GM12878 (cell line): ENCODE measurements at regions not wholly inside any gene's neighbourhood (a gene's known extent, or its start where the extent isn't known, plus 50 kb on each side); places are given as distances from the start of the nearest gene placed in this dataset.

ENCODE experiments used
- ATAC-seq: fragments of 200-7000 bp; cut with Tn5 transposase; 3 replicates; pipeline ENCODE4 v1.9.1; 2020; ENCODE audit warnings: mild to moderate bottlenecking, moderate library complexity
- BruUV-seq: library from RNA; stranded (reverse); fragments of 400-500 nt; replicated peaks from 2 replicates; lab custom pipeline; 2021; lab: Mats Ljungman, UMichigan
- CTCF ChIA-PET: fragments of 300-600 bp; sonication (Branson Sonifier 250); formaldehyde crosslinking; extraction: SDS; loops from one replicate; lab custom pipeline; 2021; ENCODE audit warnings: inconsistent platforms; lab: Yijun Ruan, JAX
- POLR2A ChIA-PET: fragments of 350-600 bp; formaldehyde crosslinking; extraction: SDS; loops from one replicate; lab custom pipeline; 2021; ENCODE audit warnings: inconsistent platforms; lab: Charles Lee
- RAD21 ChIA-PET: fragments of 300-600 bp; sonication (Branson Sonifier 250); formaldehyde crosslinking; loops from one replicate; lab custom pipeline; 2023; ENCODE audit warnings: antibody characterized with exemption; ENCODE audit not compliant: unreplicated experiment; lab: Charles Lee
- SMC1A ChIA-PET: fragments of 300-600 bp; sonication (Branson Sonifier 250); formaldehyde crosslinking; loops from one replicate; lab custom pipeline; 2023; ENCODE audit not compliant: unreplicated experiment, uncharacterized antibody; lab: Charles Lee
- DNase-seq: peaks from one replicate; pipeline ENCODE4 v3.0.0-alpha.2; 2011; ENCODE audit warnings: low read depth, low spot score
- FAIRE-seq: peaks from 3 replicates; lab custom pipeline; 2011; peaks lifted over from hg19 to GRCh38; lab: Jason Lieb, UNC
- H2AFZ ChIP-seq: 2 replicates; pipeline ENCODE4 v1.6.0; 2011; ENCODE audit warnings: low read depth, low read length, control low read depth; ENCODE audit not compliant: control insufficient read depth
- H3K27ac ChIP-seq: 2 replicates; pipeline ENCODE4 v1.5.1; 2011; ENCODE audit warnings: control low read depth; ENCODE audit not compliant: control insufficient read depth, insufficient read depth
- H3K27me3 ChIP-seq, 2 experiments: replicated peaks in 1 of 2; 2 replicates each; pipeline versions ENCODE4 v1.6.0 to v1.6.1; 2011; ENCODE audit warnings: low read length in 1 of 2; ENCODE audit not compliant: control insufficient read depth in 2 of 2, insufficient read depth in 2 of 2
- H3K36me3 ChIP-seq, 2 experiments: 2 replicates each; pipeline ENCODE4 v1.5.1; 2011; ENCODE audit warnings: low read length in 1 of 2; ENCODE audit not compliant: control insufficient read depth in 2 of 2, insufficient read depth in 2 of 2
- H3K4me1 ChIP-seq: 2 replicates; pipeline ENCODE4 v1.6.1; 2011; ENCODE audit warnings: mild to moderate bottlenecking, low read length, moderate library complexity, mixed read lengths; ENCODE audit not compliant: control insufficient read depth, insufficient read depth
- H3K4me2 ChIP-seq: 2 replicates; pipeline ENCODE4 v1.6.0; 2011; ENCODE audit warnings: control low read depth; ENCODE audit not compliant: control insufficient read depth, insufficient read depth
- H3K4me3 ChIP-seq: fragments of 200-600 bp; sonication (generic); 2 replicates; pipeline ENCODE4 v1.5.1; 2016
- H3K79me2 ChIP-seq: 2 replicates; pipeline ENCODE4 v1.6.0; 2011; ENCODE audit warnings: low read length; ENCODE audit not compliant: control insufficient read depth, insufficient read depth
- H3K9ac ChIP-seq: 2 replicates; pipeline ENCODE4 v1.8.0; 2011; ENCODE audit warnings: low read length, control low read depth, mixed read lengths; ENCODE audit not compliant: control insufficient read depth, insufficient read depth
- H3K9me3 ChIP-seq: replicated peaks from 3 replicates; pipeline ENCODE4 v1.5.1; 2011; ENCODE audit warnings: mild to moderate bottlenecking, low read length; ENCODE audit not compliant: control insufficient read depth, insufficient read depth
- H4K20me1 ChIP-seq: 2 replicates; pipeline ENCODE4 v1.6.0; 2011; ENCODE audit not compliant: control insufficient read depth, insufficient read depth
- CBX5 ChIP-seq: sonication (generic); IDR thresholded peaks from 2 replicates; pipeline ENCODE4 v1.6.1; 2016; ENCODE audit warnings: low read depth, moderate library complexity, mild to moderate bottlenecking, inconsistent platforms
- KDM1A ChIP-seq: fragments of 200-600 bp; sonication (generic); IDR thresholded peaks from 2 replicates; pipeline ENCODE4 v1.6.1; 2016; ENCODE audit warnings: borderline replicate concordance
- NR2C2 ChIP-seq: IDR thresholded peaks from 2 replicates; pipeline ENCODE4 v1.6.1; 2011; ENCODE audit warnings: borderline replicate concordance, low read depth; ENCODE audit not compliant: control insufficient read depth, insufficient read length
- POLR2AphosphoS2 ChIP-seq: IDR thresholded peaks from 2 replicates; pipeline ENCODE4 v1.6.1; 2011; ENCODE audit warnings: low read depth, mild to moderate bottlenecking, low read length, improper control_type of control experiment, moderate library complexity
- RAD21 ChIP-seq: IDR thresholded peaks from 2 replicates; pipeline ENCODE4 v1.6.1; 2011; ENCODE audit warnings: mild to moderate bottlenecking, low read depth, low read length, moderate library complexity; ENCODE audit not compliant: insufficient read depth
- RB1 ChIP-seq: fragments of 450-650 bp; formaldehyde crosslinking; IDR thresholded peaks from 2 replicates; pipeline ENCODE4 v1.6.1; 2017; ENCODE audit warnings: mild to moderate bottlenecking, borderline replicate concordance
- STAT3 ChIP-seq: IDR thresholded peaks from 2 replicates; pipeline ENCODE4 v1.6.1; 2011; ENCODE audit warnings: low read depth, low read length, improper control_type of control experiment
- TCF3 ChIP-seq: IDR thresholded peaks from 2 replicates; pipeline ENCODE4 v1.6.1; 2012; ENCODE audit warnings: low read depth, mild to moderate bottlenecking, low read length, borderline replicate concordance; ENCODE audit not compliant: insufficient read depth
- YBX1 ChIP-seq: fragments of 450-650 bp; IDR thresholded peaks from 2 replicates; pipeline ENCODE4 v1.6.1; 2016; ENCODE audit warnings: antibody characterized with exemption
- ZZZ3 ChIP-seq: IDR thresholded peaks from 2 replicates; pipeline ENCODE4 v1.6.1; 2011; ENCODE audit warnings: low read depth; ENCODE audit not compliant: control insufficient read depth, insufficient read length
- WGBS: methylation state at CpG from one replicate; pipeline ENCODE4 v1.1.6; 2016; ENCODE audit warnings: low lambda C conversion rate; ENCODE audit not compliant: insufficient replicate concordance, insufficient coverage; ENCODE audit errors: missing lambda C conversion rate; 5-methylcytosine and 5-hydroxymethylcytosine counted together
- in situ Hi-C: fragments of 300-500 bp; cut with MboI; formaldehyde crosslinking; loops from 9 replicates; pipeline ENCODE4 v1.14.3; 2018; ENCODE audit warnings: mixed read lengths
- intact Hi-C: fragments of 100-400 bp; cut with micrococcal nuclease; formaldehyde crosslinking; loops from one replicate; pipeline ENCODE4 v1.14.2; 2022; ENCODE audit not compliant: unreplicated experiment
- TF ChIP-seq, protein P1 (sequence below): IDR thresholded peaks from 2 replicates; pipeline ENCODE4 v1.6.1; 2011; ENCODE audit warnings: low read depth, mild to moderate bottlenecking, low read length, moderate library complexity, borderline replicate concordance; ENCODE audit errors: extremely low read depth
- TF ChIP-seq, protein P2 (sequence below): fragments of 450-650 bp; IDR thresholded peaks from 2 replicates; pipeline ENCODE4 v1.6.1; 2017; ENCODE audit warnings: antibody characterized with exemption, mild to moderate bottlenecking, moderate library complexity
- TF ChIP-seq, protein P3 (sequence below): fragments of 450-650 bp; IDR thresholded peaks from 2 replicates; pipeline ENCODE4 v1.6.1; 2017; ENCODE audit warnings: mild to moderate bottlenecking, moderate library complexity
- TF ChIP-seq, protein P4 (sequence below): fragments of 450-650 bp; IDR thresholded peaks from 2 replicates; pipeline ENCODE4 v1.6.1; 2016; ENCODE audit warnings: mild to moderate bottlenecking

DNA sequence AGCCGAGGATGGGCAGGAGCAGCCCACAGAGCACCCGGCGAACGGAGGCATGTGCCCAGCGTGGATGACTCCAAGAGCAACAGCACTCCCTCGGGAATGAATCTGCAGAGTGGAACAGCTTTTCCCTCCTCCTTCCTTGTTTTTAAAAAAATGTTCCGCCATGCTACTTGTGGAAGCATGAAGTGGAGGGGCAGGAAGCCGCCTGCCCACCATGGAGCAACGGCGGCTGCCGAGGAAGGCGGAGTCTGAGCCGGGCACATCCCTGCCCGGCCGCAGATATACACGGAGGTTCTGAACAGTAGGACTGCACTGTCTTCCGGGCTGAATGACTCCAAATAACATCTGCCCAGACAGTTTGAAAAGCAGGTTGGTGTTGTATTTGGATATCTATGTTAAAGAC, 65.2 kb downstream of the SOX1 start:
- no peak overlapping the region for H2AFZ ChIP-seq
- H3K27me3 ChIP-seq = no peaks in the 10 kb centered on the region
- ChIA-PET SMC1A (no interaction called here), CTCF (no interaction called here), RAD21 (no interaction called here), POLR2A (no interaction called here)
- no peak for ATAC-seq
- no peaks in the 10 kb centered on the region; the same call in 2 of the 3 replicates for H3K9me3 ChIP-seq
- no TSS peak for BruUV-seq
- WGBS = 67% methylated on average over 17 of the region's 17 CpGs
- H3K9ac ChIP-seq = no peak overlapping the region
- H3K27ac ChIP-seq = no peak overlapping the region
- TF ChIP-seq KDM1A (no peak), TCF3 (no peak), POLR2AphosphoS2 (no peak), NR2C2 (no peak), RAD21 (no peak), CBX5 (no peak), ZZZ3 (no peak), RB1 (no peak), STAT3 (no peak), YBX1 (no peak)
- TF ChIP-seq, protein P1, sequence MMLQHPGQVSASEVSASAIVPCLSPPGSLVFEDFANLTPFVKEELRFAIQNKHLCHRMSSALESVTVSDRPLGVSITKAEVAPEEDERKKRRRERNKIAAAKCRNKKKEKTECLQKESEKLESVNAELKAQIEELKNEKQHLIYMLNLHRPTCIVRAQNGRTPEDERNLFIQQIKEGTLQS = no peak
- TF ChIP-seq, protein P2, sequence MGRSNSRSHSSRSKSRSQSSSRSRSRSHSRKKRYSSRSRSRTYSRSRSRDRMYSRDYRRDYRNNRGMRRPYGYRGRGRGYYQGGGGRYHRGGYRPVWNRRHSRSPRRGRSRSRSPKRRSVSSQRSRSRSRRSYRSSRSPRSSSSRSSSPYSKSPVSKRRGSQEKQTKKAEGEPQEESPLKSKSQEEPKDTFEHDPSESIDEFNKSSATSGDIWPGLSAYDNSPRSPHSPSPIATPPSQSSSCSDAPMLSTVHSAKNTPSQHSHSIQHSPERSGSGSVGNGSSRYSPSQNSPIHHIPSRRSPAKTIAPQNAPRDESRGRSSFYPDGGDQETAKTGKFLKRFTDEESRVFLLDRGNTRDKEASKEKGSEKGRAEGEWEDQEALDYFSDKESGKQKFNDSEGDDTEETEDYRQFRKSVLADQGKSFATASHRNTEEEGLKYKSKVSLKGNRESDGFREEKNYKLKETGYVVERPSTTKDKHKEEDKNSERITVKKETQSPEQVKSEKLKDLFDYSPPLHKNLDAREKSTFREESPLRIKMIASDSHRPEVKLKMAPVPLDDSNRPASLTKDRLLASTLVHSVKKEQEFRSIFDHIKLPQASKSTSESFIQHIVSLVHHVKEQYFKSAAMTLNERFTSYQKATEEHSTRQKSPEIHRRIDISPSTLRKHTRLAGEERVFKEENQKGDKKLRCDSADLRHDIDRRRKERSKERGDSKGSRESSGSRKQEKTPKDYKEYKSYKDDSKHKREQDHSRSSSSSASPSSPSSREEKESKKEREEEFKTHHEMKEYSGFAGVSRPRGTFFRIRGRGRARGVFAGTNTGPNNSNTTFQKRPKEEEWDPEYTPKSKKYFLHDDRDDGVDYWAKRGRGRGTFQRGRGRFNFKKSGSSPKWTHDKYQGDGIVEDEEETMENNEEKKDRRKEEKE = no peak
- TF ChIP-seq, protein P3, sequence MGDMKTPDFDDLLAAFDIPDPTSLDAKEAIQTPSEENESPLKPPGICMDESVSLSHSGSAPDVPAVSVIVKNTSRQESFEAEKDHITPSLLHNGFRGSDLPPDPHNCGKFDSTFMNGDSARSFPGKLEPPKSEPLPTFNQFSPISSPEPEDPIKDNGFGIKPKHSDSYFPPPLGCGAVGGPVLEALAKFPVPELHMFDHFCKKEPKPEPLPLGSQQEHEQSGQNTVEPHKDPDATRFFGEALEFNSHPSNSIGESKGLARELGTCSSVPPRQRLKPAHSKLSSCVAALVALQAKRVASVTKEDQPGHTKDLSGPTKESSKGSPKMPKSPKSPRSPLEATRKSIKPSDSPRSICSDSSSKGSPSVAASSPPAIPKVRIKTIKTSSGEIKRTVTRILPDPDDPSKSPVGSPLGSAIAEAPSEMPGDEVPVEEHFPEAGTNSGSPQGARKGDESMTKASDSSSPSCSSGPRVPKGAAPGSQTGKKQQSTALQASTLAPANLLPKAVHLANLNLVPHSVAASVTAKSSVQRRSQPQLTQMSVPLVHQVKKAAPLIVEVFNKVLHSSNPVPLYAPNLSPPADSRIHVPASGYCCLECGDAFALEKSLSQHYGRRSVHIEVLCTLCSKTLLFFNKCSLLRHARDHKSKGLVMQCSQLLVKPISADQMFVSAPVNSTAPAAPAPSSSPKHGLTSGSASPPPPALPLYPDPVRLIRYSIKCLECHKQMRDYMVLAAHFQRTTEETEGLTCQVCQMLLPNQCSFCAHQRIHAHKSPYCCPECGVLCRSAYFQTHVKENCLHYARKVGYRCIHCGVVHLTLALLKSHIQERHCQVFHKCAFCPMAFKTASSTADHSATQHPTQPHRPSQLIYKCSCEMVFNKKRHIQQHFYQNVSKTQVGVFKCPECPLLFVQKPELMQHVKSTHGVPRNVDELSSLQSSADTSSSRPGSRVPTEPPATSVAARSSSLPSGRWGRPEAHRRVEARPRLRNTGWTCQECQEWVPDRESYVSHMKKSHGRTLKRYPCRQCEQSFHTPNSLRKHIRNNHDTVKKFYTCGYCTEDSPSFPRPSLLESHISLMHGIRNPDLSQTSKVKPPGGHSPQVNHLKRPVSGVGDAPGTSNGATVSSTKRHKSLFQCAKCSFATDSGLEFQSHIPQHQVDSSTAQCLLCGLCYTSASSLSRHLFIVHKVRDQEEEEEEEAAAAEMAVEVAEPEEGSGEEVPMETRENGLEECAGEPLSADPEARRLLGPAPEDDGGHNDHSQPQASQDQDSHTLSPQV = no peak
- TF ChIP-seq, protein P4, sequence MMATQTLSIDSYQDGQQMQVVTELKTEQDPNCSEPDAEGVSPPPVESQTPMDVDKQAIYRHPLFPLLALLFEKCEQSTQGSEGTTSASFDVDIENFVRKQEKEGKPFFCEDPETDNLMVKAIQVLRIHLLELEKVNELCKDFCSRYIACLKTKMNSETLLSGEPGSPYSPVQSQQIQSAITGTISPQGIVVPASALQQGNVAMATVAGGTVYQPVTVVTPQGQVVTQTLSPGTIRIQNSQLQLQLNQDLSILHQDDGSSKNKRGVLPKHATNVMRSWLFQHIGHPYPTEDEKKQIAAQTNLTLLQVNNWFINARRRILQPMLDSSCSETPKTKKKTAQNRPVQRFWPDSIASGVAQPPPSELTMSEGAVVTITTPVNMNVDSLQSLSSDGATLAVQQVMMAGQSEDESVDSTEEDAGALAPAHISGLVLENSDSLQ = no peak
- H3K4me3 ChIP-seq = no peak overlapping the region
- no peak for FAIRE-seq
- in situ Hi-C loops (no loop called here), intact Hi-C loops (no loop called here)
- H3K4me2 ChIP-seq = no peak overlapping the region
- no peaks in the 10 kb centered on the region for H3K79me2 ChIP-seq
- H4K20me1 ChIP-seq = no peaks in the 10 kb centered on the region
- H3K4me1 ChIP-seq = no peaks in the 10 kb centered on the region
- H3K36me3 ChIP-seq = no peaks in the 10 kb centered on the region
- no peak for DNase-seq
